Mucosa of descending colon (tissue), 3 donors: ENCODE measurements at regions not wholly inside any gene's neighbourhood (a gene's known extent, or its start where the extent isn't known, plus 50 kb on each side); places are given as distances from the start of the nearest gene placed in this dataset.

ENCODE experiments used
- ATAC-seq: fragments of 200-7000 bp; cut with Tn5 transposase; one replicate; pipeline ENCODE4 v1.9.1; 2020; ENCODE audit warnings: mild to moderate bottlenecking, moderate library complexity
- DNase-seq, 3 donors: peaks; one replicate each; pipeline ENCODE4 v3.0.0-alpha.2; 2020
- H3K36me3 ChIP-seq: fragments of 200-600 bp; one replicate; pipeline ENCODE4 v1.8.0; 2021; ENCODE audit warnings: low read depth, mild to moderate bottlenecking
- H3K4me1 ChIP-seq: fragments of 200-600 bp; one replicate; pipeline ENCODE4 v1.8.0; 2021; ENCODE audit warnings: low read depth, mild to moderate bottlenecking
- H3K4me3 ChIP-seq: fragments of 200-600 bp; one replicate; pipeline ENCODE4 v1.8.0; 2021; ENCODE audit warnings: mild to moderate bottlenecking
- H3K9me3 ChIP-seq: fragments of 200-600 bp; one replicate; pipeline ENCODE4 v1.8.0; 2021; ENCODE audit warnings: mild to moderate bottlenecking
- intact Hi-C, 2 donors: fragments of 100-400 bp; cut with DNase I in 1 of 2; cut with micrococcal nuclease in 1 of 2; formaldehyde crosslinking; loops; one replicate each; pipeline versions ENCODE4 v1.11.0 to v1.11.1; 2022; cut with DNase I, micrococcal nuclease
- TF ChIP-seq, protein P1 (sequence below): fragments of 200-600 bp; IDR thresholded peaks from one replicate; pipeline ENCODE4 v1.8.0; 2022; ENCODE audit warnings: antibody characterized with exemption, mild to moderate bottlenecking
- donor health status: DM: no; HTN: no; CAD: no; lungs with moderate emphysema.
- donor health status: DM: no; HTN: no; CAD: no.
- donor health status: DM: no; HTN: yes; CAD: no.

DNA sequence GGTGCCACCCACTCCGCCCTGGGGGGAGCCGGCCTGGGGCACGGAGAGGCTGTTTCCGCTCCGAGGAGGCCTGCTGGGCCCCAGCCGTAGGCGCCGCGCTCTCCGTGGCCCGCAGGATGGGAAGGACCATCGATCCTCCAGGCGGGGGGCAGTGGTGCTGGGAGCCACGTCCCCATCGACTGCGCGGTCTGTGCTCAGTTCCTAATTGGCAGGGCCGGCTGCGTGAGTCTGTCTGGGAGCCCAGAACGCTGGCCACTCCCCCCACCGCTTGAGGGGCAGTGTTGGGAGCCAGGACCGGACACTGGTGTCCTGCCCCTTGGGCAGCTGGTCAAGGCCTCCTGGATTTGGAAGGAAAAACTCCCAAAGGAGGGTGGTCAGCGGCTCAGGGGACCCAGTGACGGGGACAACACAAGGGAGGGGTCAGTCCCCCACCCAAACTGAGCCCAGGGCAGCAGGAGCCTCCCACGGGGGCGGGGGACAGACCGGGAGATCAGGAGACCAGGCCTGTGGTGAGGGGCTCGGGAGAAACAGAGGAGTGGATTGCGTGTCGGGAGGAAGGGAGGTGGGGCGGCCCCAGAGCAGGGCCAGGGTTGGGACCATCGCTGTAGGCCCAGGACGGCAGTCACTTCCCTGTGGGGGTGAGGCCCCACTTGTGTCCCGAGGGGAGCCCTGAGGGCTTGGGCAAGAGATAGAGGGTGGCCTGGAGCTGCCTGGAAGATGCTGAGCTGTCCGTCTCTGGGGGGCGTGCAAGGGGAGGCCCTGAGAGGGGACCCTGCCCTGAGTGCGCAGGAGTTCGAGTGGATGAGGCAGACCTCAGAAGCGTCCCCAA is 89.0 kb downstream of the UNCX start:
- no peak for ATAC-seq
- intact Hi-C loops, result no loop called here
- Histone ChIP-seq H3K4me3 (no peak overlapping the region), H3K36me3 (no peaks in the 10 kb centered on the region), H3K4me1 (no peaks in the 10 kb centered on the region), H3K9me3 (no peaks in the 10 kb centered on the region)
- TF ChIP-seq, protein P1, sequence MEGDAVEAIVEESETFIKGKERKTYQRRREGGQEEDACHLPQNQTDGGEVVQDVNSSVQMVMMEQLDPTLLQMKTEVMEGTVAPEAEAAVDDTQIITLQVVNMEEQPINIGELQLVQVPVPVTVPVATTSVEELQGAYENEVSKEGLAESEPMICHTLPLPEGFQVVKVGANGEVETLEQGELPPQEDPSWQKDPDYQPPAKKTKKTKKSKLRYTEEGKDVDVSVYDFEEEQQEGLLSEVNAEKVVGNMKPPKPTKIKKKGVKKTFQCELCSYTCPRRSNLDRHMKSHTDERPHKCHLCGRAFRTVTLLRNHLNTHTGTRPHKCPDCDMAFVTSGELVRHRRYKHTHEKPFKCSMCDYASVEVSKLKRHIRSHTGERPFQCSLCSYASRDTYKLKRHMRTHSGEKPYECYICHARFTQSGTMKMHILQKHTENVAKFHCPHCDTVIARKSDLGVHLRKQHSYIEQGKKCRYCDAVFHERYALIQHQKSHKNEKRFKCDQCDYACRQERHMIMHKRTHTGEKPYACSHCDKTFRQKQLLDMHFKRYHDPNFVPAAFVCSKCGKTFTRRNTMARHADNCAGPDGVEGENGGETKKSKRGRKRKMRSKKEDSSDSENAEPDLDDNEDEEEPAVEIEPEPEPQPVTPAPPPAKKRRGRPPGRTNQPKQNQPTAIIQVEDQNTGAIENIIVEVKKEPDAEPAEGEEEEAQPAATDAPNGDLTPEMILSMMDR, result no peak
- peak in 1 of 3 donors; percentile 27 for DNase-seq

- H3K4me3 ChIP-seq, result no peak overlapping the region
- intact Hi-C loops, result no loop called here
These were observed 89.8 kb downstream of the UNCX start for GRCh38 chr7:1322240-1323110.

DNA sequence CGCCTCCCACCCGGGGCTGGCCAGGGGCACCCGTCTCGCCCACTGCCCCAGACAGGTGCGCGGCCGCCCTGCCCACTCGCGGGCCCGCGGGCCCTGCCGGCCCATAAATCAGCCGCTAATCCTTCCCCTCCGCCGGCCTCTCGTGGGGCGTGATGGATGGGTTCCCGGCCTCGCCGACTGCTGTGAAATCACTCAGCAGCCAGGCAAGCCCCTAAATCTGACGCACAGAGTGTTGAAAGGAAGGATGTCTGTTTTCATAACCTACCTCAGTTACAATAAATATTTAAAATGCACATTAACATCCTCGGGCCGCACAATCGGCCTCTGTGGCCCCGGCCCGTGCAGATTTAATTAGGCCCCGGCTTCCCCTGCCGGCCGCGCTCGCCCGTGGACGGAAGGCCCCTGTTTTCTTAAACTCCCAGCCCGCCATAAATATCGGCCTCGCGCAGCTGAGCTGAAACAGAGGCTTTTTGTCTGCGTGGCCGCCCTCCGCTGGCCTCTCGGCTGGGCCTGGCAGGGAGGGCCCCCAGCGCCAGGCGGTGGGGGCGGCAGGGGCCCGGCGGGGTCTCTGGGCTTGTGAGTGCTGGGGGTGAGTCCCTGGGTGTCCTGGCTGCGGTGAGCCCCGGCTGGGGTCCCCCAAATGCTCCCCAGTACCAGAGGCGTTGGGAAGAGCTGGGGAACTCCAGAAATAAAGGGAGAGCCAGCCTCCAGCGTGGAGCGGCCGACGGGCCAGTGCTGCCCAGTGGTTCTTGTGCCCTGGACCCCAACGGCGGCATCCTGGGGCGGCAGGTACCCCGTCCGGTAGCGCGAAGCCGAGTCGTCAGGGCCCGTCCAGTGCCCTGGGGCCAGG is 90.7 kb downstream of the UNCX start:
- TF ChIP-seq, protein P1, result no peak
- no peak overlapping the region for H3K4me3 ChIP-seq
- peak in 1 of 3 donors; percentile 36 for DNase-seq
- no peaks in the 10 kb centered on the region for H3K4me1 ChIP-seq
- H3K9me3 ChIP-seq, result no peaks in the 10 kb centered on the region
- ATAC-seq, result no peak
- no peaks in the 10 kb centered on the region for H3K36me3 ChIP-seq
- intact Hi-C loops, result no loop called here

More at GRCh38 chr7:1322240-1323110, 89.8 kb downstream of the UNCX start:
- Histone ChIP-seq H3K9me3 (no peaks in the 10 kb centered on the region), H3K36me3 (no peaks in the 10 kb centered on the region), H3K4me1 (no peaks in the 10 kb centered on the region)
- TF ChIP-seq, protein P1, result no peak
- DNase-seq (peak in 1 of 3 donors; percentile 22), ATAC-seq (no peak)

GRCh38 chr7:1324028-1324900 is 91.6 kb downstream of the UNCX start:
- ATAC-seq (no peak), DNase-seq (peak in 1 of 3 donors; percentile 41)
- H3K4me3 ChIP-seq, result no peak overlapping the region
- H3K4me1 ChIP-seq, result no peaks in the 10 kb centered on the region
- H3K36me3 ChIP-seq, result no peaks in the 10 kb centered on the region
- intact Hi-C loops, result no loop called here
- TF ChIP-seq, protein P1, result no peak
- H3K9me3 ChIP-seq, result no peaks in the 10 kb centered on the region
